ENCODE measurements at regions not wholly inside any gene's neighbourhood (a gene's known extent, or its start where the extent isn't known, plus 50 kb on each side); places are given as distances from the start of the nearest gene placed in this dataset.

- 44 to 59% (median 51%) methylated on average over 4 of the region's 4 CpGs for WGBS, 4 donors
- Histone ChIP-seq H3K36me3 (replicated peaks in 1 of 2) (no peaks in the 10 kb centered on the region), H3K27me3 (no peaks in the 10 kb centered on the region), H3K4me1 (replicated peaks in 1 of 2) (no peaks in the 10 kb centered on the region), H3K4me3 (no peak overlapping the region), H3K27ac (no peak overlapping the region), H3K9me3 (replicated peaks in 1 of 3) (no peaks in the 10 kb centered on the region)
- no peak for DNase-seq
- TF ChIP-seq POLR2A (IDR thresholded peaks at IDR 0.05) (no peak), CTCF (IDR thresholded peaks at IDR 0.05) (no peak)
- intact Hi-C loops (cut with DNase I) = no loop called here
Measured at GRCh38 chr6:104118274-104118673, 741.4 kb downstream of the HACE1 start.

GRCh38 chr6:104109806-104110205, 749.9 kb downstream of the HACE1 start:
- H3K9me3 ChIP-seq (replicated peaks in 1 of 3) = no peaks in the 10 kb centered on the region
- DNase-seq = no peak
- no peak overlapping the region for H3K4me3 ChIP-seq
- intact Hi-C loops (cut with DNase I) = no loop called here
- TF ChIP-seq POLR2A (IDR thresholded peaks at IDR 0.05) (no peak), CTCF (IDR thresholded peaks at IDR 0.05) (no peak)
- H3K27me3 ChIP-seq = no peaks in the 10 kb centered on the region
- no peaks in the 10 kb centered on the region for H3K36me3 ChIP-seq (replicated peaks in 1 of 2)
- 58 to 76% (median 59%) methylated on average over 2 of the region's 2 CpGs for WGBS, 4 donors
- H3K27ac ChIP-seq = no peak overlapping the region
- no peaks in the 10 kb centered on the region for H3K4me1 ChIP-seq (replicated peaks in 1 of 2)

GRCh38 chr6:104108634-104109033, 751.1 kb downstream of the HACE1 start:
- H3K9me3 ChIP-seq (replicated peaks in 1 of 3) = no peaks in the 10 kb centered on the region
- TF ChIP-seq POLR2A (IDR thresholded peaks at IDR 0.05) (no peak), CTCF (IDR thresholded peaks at IDR 0.05) (no peak)
- no peaks in the 10 kb centered on the region for H3K36me3 ChIP-seq (replicated peaks in 1 of 2)
- H3K4me3 ChIP-seq = no peak overlapping the region
- DNase-seq = no peak
- no peaks in the 10 kb centered on the region for H3K27me3 ChIP-seq
- H3K27ac ChIP-seq = no peak overlapping the region
- intact Hi-C loops (cut with DNase I) = no loop called here
- H3K4me1 ChIP-seq (replicated peaks in 1 of 2) = no peaks in the 10 kb centered on the region

- Histone ChIP-seq H3K4me1 (replicated peaks in 1 of 2) (no peaks in the 10 kb centered on the region), H3K36me3 (replicated peaks in 1 of 2) (no peaks in the 10 kb centered on the region), H3K9me3 (replicated peaks in 1 of 3) (no peaks in the 10 kb centered on the region), H3K4me3 (no peak overlapping the region), H3K27ac (no peak overlapping the region), H3K27me3 (no peaks in the 10 kb centered on the region)
- TF ChIP-seq CTCF (IDR thresholded peaks at IDR 0.05) = no peak
- no peak for TF ChIP-seq POLR2A (IDR thresholded peaks at IDR 0.05)
- intact Hi-C loops (cut with DNase I) = no loop called here
- 83 to 92% (median 89%) methylated on average over 6 of the region's 6 CpGs for WGBS, 4 donors
- no peak for DNase-seq
Measured at GRCh38 chr6:104095661-104096416, 763.9 kb downstream of the HACE1 start.
